ENCODE measurements at regions not wholly inside any gene's neighbourhood (a gene's known extent, or its start where the extent isn't known, plus 50 kb on each side); places are given as distances from the start of the nearest gene placed in this dataset.
"Not testable (repeated sequence)": the region's sequence is repeated elsewhere in the genome, so short reads cannot be mapped to it uniquely, and the experiment has no call there.

DNA sequence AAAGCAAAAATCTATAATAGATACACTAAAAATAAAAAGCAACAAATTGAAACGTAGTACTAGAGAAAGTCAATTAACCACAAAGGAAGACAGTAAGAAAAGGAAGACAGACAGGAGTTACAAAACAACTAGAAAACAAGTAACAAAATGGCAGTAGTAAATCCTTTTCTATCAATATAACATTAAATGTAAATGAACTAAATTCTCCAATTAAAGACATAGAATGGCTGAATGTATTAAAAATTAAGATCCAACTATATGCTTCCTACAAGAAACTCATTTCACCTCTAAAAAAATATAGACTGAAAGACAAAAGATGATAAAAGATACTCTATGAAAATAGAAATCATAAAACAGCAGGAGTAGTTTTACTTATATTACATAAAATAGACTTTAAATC, 79.1 kb downstream of the CTH start:
- no peaks in the 10 kb centered on the region for H3K36me3 ChIP-seq (ENCODE audit: control insufficient read depth, insufficient read depth, low read length)
- H3K27ac ChIP-seq (ENCODE audit: insufficient read depth, low read depth, low read length, poor library complexity, severe bottlenecking): no peak overlapping the region
- H3K27me3 ChIP-seq (ENCODE audit: control insufficient read depth, insufficient read depth, low read length, poor library complexity, severe bottlenecking): no peaks in the 10 kb centered on the region
- WGBS, 2 experiments: 86% methylated on average over 1 of the region's 1 CpG; no CpG with 5 or more reads in 1 of the 2 experiments
- no peaks in the 10 kb centered on the region for H3K4me1 ChIP-seq (ENCODE audit: control insufficient read depth, insufficient read depth, low read length)
- H3K4me3 ChIP-seq (ENCODE audit: insufficient read depth, low read depth, low read length): no peak overlapping the region
- H3K9me3 ChIP-seq (ENCODE audit: control insufficient read depth, low read length): no peaks in the 10 kb centered on the region

- no peaks in the 10 kb centered on the region for H3K9me3 ChIP-seq (ENCODE audit: control insufficient read depth, low read length)
- H3K4me1 ChIP-seq (ENCODE audit: control insufficient read depth, insufficient read depth, low read length): no peaks in the 10 kb centered on the region
- no peaks in the 10 kb centered on the region for H3K27me3 ChIP-seq (ENCODE audit: control insufficient read depth, insufficient read depth, low read length, poor library complexity, severe bottlenecking)
- H3K36me3 ChIP-seq (ENCODE audit: control insufficient read depth, insufficient read depth, low read length): no peaks in the 10 kb centered on the region
- H3K27ac ChIP-seq (ENCODE audit: insufficient read depth, low read depth, low read length, poor library complexity, severe bottlenecking): no peak overlapping the region
- no peak overlapping the region for H3K4me3 ChIP-seq (ENCODE audit: insufficient read depth, low read depth, low read length)
- 70 to 93% methylated on average over 1 of the region's 2 CpGs for WGBS, 2 experiments
Observed at GRCh38 chr1:70495370-70495769, 84.3 kb downstream of the CTH start.

- no peaks in the 10 kb centered on the region for H3K4me1 ChIP-seq (ENCODE audit: control insufficient read depth, insufficient read depth, low read length)
- H3K27me3 ChIP-seq (ENCODE audit: control insufficient read depth, insufficient read depth, low read length, poor library complexity, severe bottlenecking): no peaks in the 10 kb centered on the region
- no peaks in the 10 kb centered on the region for H3K9me3 ChIP-seq (ENCODE audit: control insufficient read depth, low read length)
- H3K4me3 ChIP-seq (ENCODE audit: insufficient read depth, low read depth, low read length): no peak overlapping the region
- no peak overlapping the region for H3K27ac ChIP-seq (ENCODE audit: insufficient read depth, low read depth, low read length, poor library complexity, severe bottlenecking)
- no peaks in the 10 kb centered on the region for H3K36me3 ChIP-seq (ENCODE audit: control insufficient read depth, insufficient read depth, low read length)
- 56 to 88% methylated on average over 1 of the region's 2 CpGs for WGBS, 2 experiments
Observed at GRCh38 chr1:70496181-70496580, 85.1 kb downstream of the CTH start.

DNA sequence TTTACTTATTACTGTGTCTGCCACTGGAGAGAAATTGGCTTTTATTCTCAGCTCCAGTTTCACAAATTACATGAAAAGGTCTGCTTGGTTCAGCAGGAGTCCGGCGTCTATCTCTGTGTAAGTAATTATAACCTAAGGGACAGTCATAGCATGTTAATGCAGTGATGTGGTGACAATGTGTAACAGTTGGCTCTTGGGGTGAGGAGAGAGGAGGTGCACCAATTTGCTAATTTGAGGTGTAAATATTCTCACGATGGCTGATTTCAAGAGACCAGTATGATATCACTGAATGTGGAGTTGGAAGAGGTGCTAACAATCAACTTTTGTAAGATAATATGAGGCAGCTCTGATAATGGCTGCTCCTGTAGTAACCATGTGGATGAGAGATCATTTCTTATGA, 86.1 kb downstream of the CTH start:
- H3K27ac ChIP-seq (ENCODE audit: insufficient read depth, low read depth, low read length, poor library complexity, severe bottlenecking): no peak overlapping the region
- 92 to 94% methylated on average over 3 of the region's 3 CpGs for WGBS, 2 experiments
- no peaks in the 10 kb centered on the region for H3K36me3 ChIP-seq (ENCODE audit: control insufficient read depth, insufficient read depth, low read length)
- H3K4me1 ChIP-seq (ENCODE audit: control insufficient read depth, insufficient read depth, low read length): no peaks in the 10 kb centered on the region
- H3K4me3 ChIP-seq (ENCODE audit: insufficient read depth, low read depth, low read length): no peak overlapping the region
- H3K9me3 ChIP-seq (ENCODE audit: control insufficient read depth, low read length): no peaks in the 10 kb centered on the region
- no peaks in the 10 kb centered on the region for H3K27me3 ChIP-seq (ENCODE audit: control insufficient read depth, insufficient read depth, low read length, poor library complexity, severe bottlenecking)

- no peak overlapping the region for H3K27ac ChIP-seq (ENCODE audit: insufficient read depth, low read depth, low read length, poor library complexity, severe bottlenecking)
- no peaks in the 10 kb centered on the region for H3K4me1 ChIP-seq (ENCODE audit: control insufficient read depth, insufficient read depth, low read length)
- H3K4me3 ChIP-seq (ENCODE audit: insufficient read depth, low read depth, low read length): no peak overlapping the region
- H3K9me3 ChIP-seq (ENCODE audit: control insufficient read depth, low read length): no peaks in the 10 kb centered on the region
- WGBS, 2 experiments: 34 to 93% methylated on average over 1 to 2 of the region's 2 CpGs
- no peaks in the 10 kb centered on the region for H3K27me3 ChIP-seq (ENCODE audit: control insufficient read depth, insufficient read depth, low read length, poor library complexity, severe bottlenecking)
- no peaks in the 10 kb centered on the region for H3K36me3 ChIP-seq (ENCODE audit: control insufficient read depth, insufficient read depth, low read length)
Observed at GRCh38 chr1:70498666-70499065, 87.6 kb downstream of the CTH start.

- WGBS, 2 experiments: 83 to 85% methylated on average over 1 of the region's 1 CpG
- H3K4me3 ChIP-seq (ENCODE audit: insufficient read depth, low read depth, low read length): no peak overlapping the region
- H3K27me3 ChIP-seq (ENCODE audit: control insufficient read depth, insufficient read depth, low read length, poor library complexity, severe bottlenecking): no peaks in the 10 kb centered on the region
- H3K4me1 ChIP-seq (ENCODE audit: control insufficient read depth, insufficient read depth, low read length): no peaks in the 10 kb centered on the region
- no peaks in the 10 kb centered on the region for H3K9me3 ChIP-seq (ENCODE audit: control insufficient read depth, low read length)
- no peak overlapping the region for H3K27ac ChIP-seq (ENCODE audit: insufficient read depth, low read depth, low read length, poor library complexity, severe bottlenecking)
- H3K36me3 ChIP-seq (ENCODE audit: control insufficient read depth, insufficient read depth, low read length): no peaks in the 10 kb centered on the region
Observed at GRCh38 chr1:70499695-70500094, 88.6 kb downstream of the CTH start.

GRCh38 chr1:70503358-70503757, 92.3 kb downstream of the CTH start:
- H3K4me3 ChIP-seq (ENCODE audit: insufficient read depth, low read depth, low read length): no peak overlapping the region
- no peaks in the 10 kb centered on the region for H3K36me3 ChIP-seq (ENCODE audit: control insufficient read depth, insufficient read depth, low read length)
- H3K27ac ChIP-seq (ENCODE audit: insufficient read depth, low read depth, low read length, poor library complexity, severe bottlenecking): no peak overlapping the region
- 86 to 90% methylated on average over 1 of the region's 1 CpG for WGBS, 2 experiments
- H3K27me3 ChIP-seq (ENCODE audit: control insufficient read depth, insufficient read depth, low read length, poor library complexity, severe bottlenecking): no peaks in the 10 kb centered on the region
- no peaks in the 10 kb centered on the region for H3K4me1 ChIP-seq (ENCODE audit: control insufficient read depth, insufficient read depth, low read length)
- no peaks in the 10 kb centered on the region for H3K9me3 ChIP-seq (ENCODE audit: control insufficient read depth, low read length)

GRCh38 chr1:70504176-70504820, 93.2 kb downstream of the CTH start:
- Histone ChIP-seq H3K4me3 (ENCODE audit: insufficient read depth, low read depth, low read length) (no peak overlapping the region), H3K27ac (ENCODE audit: insufficient read depth, low read depth, low read length, poor library complexity, severe bottlenecking) (no peak overlapping the region), H3K27me3 (ENCODE audit: control insufficient read depth, insufficient read depth, low read length, poor library complexity, severe bottlenecking) (no peaks in the 10 kb centered on the region), H3K4me1 (ENCODE audit: control insufficient read depth, insufficient read depth, low read length) (no peaks in the 10 kb centered on the region), H3K36me3 (ENCODE audit: control insufficient read depth, insufficient read depth, low read length) (no peaks in the 10 kb centered on the region), H3K9me3 (ENCODE audit: control insufficient read depth, low read length) (no peaks in the 10 kb centered on the region)
- 84 to 91% methylated on average over 7 of the region's 7 CpGs for WGBS, 2 experiments

- Histone ChIP-seq H3K27ac (ENCODE audit: insufficient read depth, low read depth, low read length, poor library complexity, severe bottlenecking) (no peak overlapping the region), H3K27me3 (ENCODE audit: control insufficient read depth, insufficient read depth, low read length, poor library complexity, severe bottlenecking) (no peaks in the 10 kb centered on the region), H3K9me3 (ENCODE audit: control insufficient read depth, low read length) (no peaks in the 10 kb centered on the region), H3K36me3 (ENCODE audit: control insufficient read depth, insufficient read depth, low read length) (no peaks in the 10 kb centered on the region), H3K4me3 (ENCODE audit: insufficient read depth, low read depth, low read length) (no peak overlapping the region), H3K4me1 (ENCODE audit: control insufficient read depth, insufficient read depth, low read length) (no peaks in the 10 kb centered on the region)
- WGBS, 2 experiments: 90 to 95% methylated on average over 2 of the region's 2 CpGs
Observed at GRCh38 chr1:70504821-70505193, 93.7 kb downstream of the CTH start.

DNA sequence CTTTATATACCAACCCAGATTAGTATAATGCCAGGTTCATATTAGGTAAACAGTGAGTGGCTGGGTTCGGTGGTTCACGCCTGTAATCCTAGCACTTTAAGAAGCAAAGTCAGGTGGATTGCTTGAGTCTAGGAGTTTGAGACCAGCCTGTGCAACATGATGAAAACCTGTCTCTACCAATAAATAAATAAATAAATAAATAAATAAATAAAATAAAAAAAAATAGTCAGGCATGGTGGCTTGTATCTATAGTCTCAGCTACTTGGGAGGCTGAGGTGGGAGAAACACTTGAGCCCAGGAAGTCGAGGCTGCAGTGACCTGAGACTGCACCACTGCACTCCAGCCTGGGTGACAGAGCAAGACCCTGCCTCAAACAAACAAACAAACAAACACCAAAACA, 96.9 kb downstream of the CTH start:
- not testable (repeated sequence) for H3K27ac ChIP-seq (ENCODE audit: insufficient read depth, low read depth, low read length, poor library complexity, severe bottlenecking); H3K4me1 ChIP-seq (ENCODE audit: control insufficient read depth, insufficient read depth, low read length); H3K27me3 ChIP-seq (ENCODE audit: control insufficient read depth, insufficient read depth, low read length, poor library complexity, severe bottlenecking); H3K4me3 ChIP-seq (ENCODE audit: insufficient read depth, low read depth, low read length); H3K9me3 ChIP-seq (ENCODE audit: control insufficient read depth, low read length); H3K36me3 ChIP-seq (ENCODE audit: control insufficient read depth, insufficient read depth, low read length)
- 90 to 97% methylated on average over 3 of the region's 3 CpGs for WGBS, 2 experiments

Measured in ectodermal cell (in vitro differentiated cells).